ENCODE measurements at regions not wholly inside any gene's neighbourhood (a gene's known extent, or its start where the extent isn't known, plus 50 kb on each side); places are given as distances from the start of the nearest gene placed in this dataset.
A peak's percentile ranks its signal among the peaks of the same experiment; 100 is the strongest.

DNA sequence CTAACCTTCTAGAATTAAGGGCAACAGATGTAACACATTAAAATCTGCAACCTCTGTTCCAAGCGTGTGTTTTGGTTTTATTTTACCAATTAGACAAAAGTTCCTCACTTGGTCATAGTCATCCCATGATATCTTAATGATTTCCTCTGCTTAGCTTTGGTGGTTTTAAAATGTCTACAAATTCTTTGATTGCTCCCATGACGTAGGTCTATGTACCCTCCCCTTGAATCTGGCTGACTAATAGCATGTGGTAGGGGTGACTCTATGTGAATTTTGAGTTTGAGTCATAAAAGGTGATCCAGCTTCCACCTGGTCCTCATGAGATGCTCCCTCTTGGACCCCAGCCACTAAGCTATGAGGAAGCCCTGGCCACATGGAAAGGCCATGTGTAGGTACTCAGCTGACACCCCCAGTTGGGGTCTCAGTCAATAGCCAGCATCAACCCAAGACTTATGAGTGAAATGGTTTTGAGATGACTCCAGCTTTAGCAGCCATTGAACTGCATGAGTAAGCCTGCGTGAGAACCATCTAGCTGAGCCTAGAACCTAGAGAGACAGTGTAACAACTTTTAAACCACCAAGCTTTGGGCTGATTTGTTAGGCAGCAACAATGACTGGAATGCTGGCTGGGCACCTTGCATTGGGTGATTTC is 247.1 kb downstream of the MSRB3 start:
- DNase-seq (ENCODE audit: low read depth) = peak; percentile 86
- ChIA-PET CTCF (interaction anchor here (0.8 to 2.4 kb wide), 4 partner anchors 9 to 216 kb away, joined by 3 to 9 read pairs (median 6); no protein-coding TSS in a partner anchor), POLR2A (interaction anchor here (0.9 kb wide), 1 partner anchor 11 kb away, joined by 6 read pairs; no protein-coding TSS in a partner anchor)
- TF ChIP-seq, protein P1, sequence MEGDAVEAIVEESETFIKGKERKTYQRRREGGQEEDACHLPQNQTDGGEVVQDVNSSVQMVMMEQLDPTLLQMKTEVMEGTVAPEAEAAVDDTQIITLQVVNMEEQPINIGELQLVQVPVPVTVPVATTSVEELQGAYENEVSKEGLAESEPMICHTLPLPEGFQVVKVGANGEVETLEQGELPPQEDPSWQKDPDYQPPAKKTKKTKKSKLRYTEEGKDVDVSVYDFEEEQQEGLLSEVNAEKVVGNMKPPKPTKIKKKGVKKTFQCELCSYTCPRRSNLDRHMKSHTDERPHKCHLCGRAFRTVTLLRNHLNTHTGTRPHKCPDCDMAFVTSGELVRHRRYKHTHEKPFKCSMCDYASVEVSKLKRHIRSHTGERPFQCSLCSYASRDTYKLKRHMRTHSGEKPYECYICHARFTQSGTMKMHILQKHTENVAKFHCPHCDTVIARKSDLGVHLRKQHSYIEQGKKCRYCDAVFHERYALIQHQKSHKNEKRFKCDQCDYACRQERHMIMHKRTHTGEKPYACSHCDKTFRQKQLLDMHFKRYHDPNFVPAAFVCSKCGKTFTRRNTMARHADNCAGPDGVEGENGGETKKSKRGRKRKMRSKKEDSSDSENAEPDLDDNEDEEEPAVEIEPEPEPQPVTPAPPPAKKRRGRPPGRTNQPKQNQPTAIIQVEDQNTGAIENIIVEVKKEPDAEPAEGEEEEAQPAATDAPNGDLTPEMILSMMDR (IDR thresholded peaks at IDR 0.05; ENCODE audit: insufficient read depth, low read depth, low read length) = no peak
- H3K4me3 ChIP-seq (ENCODE audit: low read depth, low read length) = no peak overlapping the region
- no peaks in the 10 kb centered on the region for H3K27me3 ChIP-seq (ENCODE audit: control insufficient read depth, insufficient read depth, low read length)
- no peaks in the 10 kb centered on the region for H3K36me3 ChIP-seq (ENCODE audit: control insufficient read depth, insufficient read depth, low read length)

- DNase-seq (ENCODE audit: low read depth) = no peak
- POLR2A ChIA-PET = no interaction called here
- Histone ChIP-seq H3K4me3 (ENCODE audit: low read depth, low read length) (no peak overlapping the region), H3K36me3 (ENCODE audit: control insufficient read depth, insufficient read depth, low read length) (no peaks in the 10 kb centered on the region), H3K27me3 (ENCODE audit: control insufficient read depth, insufficient read depth, low read length) (no peaks in the 10 kb centered on the region)
- TF ChIP-seq, protein P1 (IDR thresholded peaks at IDR 0.05; ENCODE audit: insufficient read depth, low read depth, low read length) = no peak
- CTCF ChIA-PET = interaction anchor here (1.1 to 2.4 kb wide), 3 partner anchors 8 to 217 kb away, joined by 3 to 9 read pairs (median 6); no protein-coding TSS in a partner anchor
Measured at GRCh38 chr12:65526311-65526710, 247.8 kb downstream of the MSRB3 start.

- TF ChIP-seq, protein P1 (IDR thresholded peaks at IDR 0.05; ENCODE audit: insufficient read depth, low read depth, low read length) = no peak
- CTCF ChIA-PET = interaction anchor here (0.6 kb wide), 2 partner anchors 13 to 510 kb away, joined by 3 to 4 read pairs; no protein-coding TSS in a partner anchor
- POLR2A ChIA-PET = no interaction called here
Measured at GRCh38 chr12:65528127-65528526, 249.6 kb downstream of the MSRB3 start.

DNA sequence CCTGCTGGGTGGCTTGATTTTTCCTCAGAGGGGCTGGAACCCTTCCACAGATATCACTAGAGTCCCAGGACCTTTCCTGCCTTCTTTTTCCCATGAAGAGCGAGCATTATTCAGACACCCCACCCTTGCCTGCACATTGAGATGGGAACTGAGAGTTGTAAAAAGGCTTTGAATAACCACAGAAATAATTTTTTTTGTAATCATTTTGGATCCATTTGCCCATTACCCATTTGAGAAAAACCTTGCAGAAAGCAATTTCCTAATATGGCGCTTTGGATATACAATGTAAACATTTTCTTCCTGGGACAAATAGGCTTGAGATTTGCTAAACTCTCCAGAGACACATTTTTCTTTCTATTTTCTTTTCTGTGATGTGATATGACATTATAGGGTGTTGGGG is 250.6 kb downstream of the MSRB3 start:
- Histone ChIP-seq H3K36me3 (ENCODE audit: control insufficient read depth, insufficient read depth, low read length) (no peaks in the 10 kb centered on the region), H3K4me3 (ENCODE audit: low read depth, low read length) (no peak overlapping the region), H3K27me3 (ENCODE audit: control insufficient read depth, insufficient read depth, low read length) (no peaks in the 10 kb centered on the region)
- POLR2A ChIA-PET = no interaction called here
- DNase-seq (ENCODE audit: low read depth) = no peak
- TF ChIP-seq, protein P1 (IDR thresholded peaks at IDR 0.05; ENCODE audit: insufficient read depth, low read depth, low read length) = no peak
- CTCF ChIA-PET = interaction anchor here (0.7 to 1.1 kb wide), 2 partner anchors 29 to 73 kb away, joined by 3 to 4 read pairs; no protein-coding TSS in a partner anchor

More at GRCh38 chr12:65528127-65528526, 249.6 kb downstream of the MSRB3 start:
- Histone ChIP-seq H3K36me3 (ENCODE audit: control insufficient read depth, insufficient read depth, low read length) (no peaks in the 10 kb centered on the region), H3K27me3 (ENCODE audit: control insufficient read depth, insufficient read depth, low read length) (no peaks in the 10 kb centered on the region), H3K4me3 (ENCODE audit: low read depth, low read length) (no peak overlapping the region)
- DNase-seq (ENCODE audit: low read depth) = no peak

DNA sequence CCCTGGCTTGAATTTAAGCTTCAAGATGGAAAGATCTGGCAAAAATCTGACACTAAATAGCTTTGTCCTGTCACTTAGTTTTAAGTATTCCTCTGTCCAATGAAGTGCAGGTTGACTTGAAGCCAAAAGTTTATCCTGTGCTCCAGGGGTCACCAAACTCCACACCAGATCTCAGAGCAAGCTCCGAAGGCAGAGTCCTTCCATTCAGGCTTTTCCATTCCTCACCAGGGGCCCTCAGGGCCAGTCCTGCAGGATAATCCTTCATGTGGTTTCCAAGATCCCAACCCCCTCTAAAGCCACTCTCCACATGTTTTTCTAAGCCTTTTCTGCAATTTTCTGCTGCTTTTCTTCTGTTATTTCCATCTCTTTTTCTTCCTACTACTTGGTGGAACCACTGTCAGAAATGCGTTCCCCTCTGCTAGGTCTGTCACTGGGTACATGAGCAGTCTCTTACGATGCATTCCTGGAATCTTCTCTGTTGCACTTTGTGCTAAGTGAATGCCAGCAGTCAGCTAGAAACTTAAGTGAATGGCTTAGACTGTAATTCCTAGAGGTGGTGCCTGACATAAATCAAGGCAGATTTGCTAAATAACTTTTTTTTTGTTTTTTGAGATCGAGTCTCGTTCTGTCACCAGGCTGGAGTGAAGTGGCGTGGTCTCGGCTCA is 251.4 kb downstream of the MSRB3 start:
- CTCF ChIA-PET = interaction anchor here (0.7 to 1.3 kb wide), 3 partner anchors 28 to 186 kb away, joined by 3 to 4 read pairs (median 3); no protein-coding TSS in a partner anchor
- TF ChIP-seq, protein P1 (IDR thresholded peaks at IDR 0.05; ENCODE audit: insufficient read depth, low read depth, low read length) = no peak
- POLR2A ChIA-PET = no interaction called here
- DNase-seq (ENCODE audit: low read depth) = no peak
- no peaks in the 10 kb centered on the region for H3K36me3 ChIP-seq (ENCODE audit: control insufficient read depth, insufficient read depth, low read length)
- H3K4me3 ChIP-seq (ENCODE audit: low read depth, low read length) = no peak overlapping the region
- H3K27me3 ChIP-seq (ENCODE audit: control insufficient read depth, insufficient read depth, low read length) = no peaks in the 10 kb centered on the region

Data from BJ (cell line).